SH-SY5Y (cell line): ENCODE measurements at regions not wholly inside any gene's neighbourhood (a gene's known extent, or its start where the extent isn't known, plus 50 kb on each side); places are given as distances from the start of the nearest gene placed in this dataset.

Source experiments
- GATA2 ChIP-seq: IDR thresholded peaks from 2 replicates; pipeline ENCODE4 v1.6.1; 2011; ENCODE audit warnings: mild to moderate bottlenecking, low read depth, low read length
- GATA3 ChIP-seq: IDR thresholded peaks from 2 replicates; pipeline ENCODE4 v1.6.1; 2011; ENCODE audit warnings: low read depth, mild to moderate bottlenecking, low read length, moderate library complexity

- TF ChIP-seq GATA3 = no peak
- TF ChIP-seq GATA2 = no peak
Observed at GRCh38 chr2:204343685-204344084, 201.6 kb upstream of the PARD3B start.

- TF ChIP-seq GATA2 (no peak), GATA3 (no peak)
Observed at GRCh38 chr2:204344119-204344518, 201.2 kb upstream of the PARD3B start.

- TF ChIP-seq GATA2 = no peak
- no peak for TF ChIP-seq GATA3
Observed at GRCh38 chr2:204346906-204347305, 198.4 kb upstream of the PARD3B start.

- TF ChIP-seq GATA3 (no peak), GATA2 (no peak)
Observed at GRCh38 chr2:204353823-204354222, 191.5 kb upstream of the PARD3B start.

GRCh38 chr2:204354442-204354856, 190.8 kb upstream of the PARD3B start:
- TF ChIP-seq GATA3 = no peak
- no peak for TF ChIP-seq GATA2

GRCh38 chr2:204355688-204356087, 189.6 kb upstream of the PARD3B start:
- TF ChIP-seq GATA3 (no peak), GATA2 (no peak)

- TF ChIP-seq GATA2 (no peak), GATA3 (no peak)
Observed at GRCh38 chr2:204356151-204356641, 189.1 kb upstream of the PARD3B start.

- no peak for TF ChIP-seq GATA3
Observed at GRCh38 chr2:204357286-204357685, 188.0 kb upstream of the PARD3B start.

GRCh38 chr2:204359076-204359475, 186.2 kb upstream of the PARD3B start:
- TF ChIP-seq GATA2 (no peak), GATA3 (no peak)

GRCh38 chr2:204360218-204361007, 184.9 kb upstream of the PARD3B start:
- TF ChIP-seq GATA2 = no peak
- no peak for TF ChIP-seq GATA3

GRCh38 chr2:204361738-204362137, 183.5 kb upstream of the PARD3B start:
- TF ChIP-seq GATA3 (no peak), GATA2 (no peak)

- TF ChIP-seq GATA3 = no peak
- no peak for TF ChIP-seq GATA2
Observed at GRCh38 chr2:204362581-204362980, 182.7 kb upstream of the PARD3B start.

- TF ChIP-seq GATA3 (no peak), GATA2 (no peak)
Observed at GRCh38 chr2:204363513-204363912, 181.8 kb upstream of the PARD3B start.

- TF ChIP-seq GATA3 (no peak), GATA2 (no peak)
Observed at GRCh38 chr2:204364860-204365535, 180.3 kb upstream of the PARD3B start.

- TF ChIP-seq GATA2 (no peak), GATA3 (no peak)
Observed at GRCh38 chr2:204365811-204366210, 179.5 kb upstream of the PARD3B start.

GRCh38 chr2:204367466-204367865, 177.8 kb upstream of the PARD3B start:
- no peak for TF ChIP-seq GATA3
- no peak for TF ChIP-seq GATA2
